NCI-H2196 (cell line): ENCODE measurements at regions not wholly inside any gene's neighbourhood (a gene's known extent, or its start where the extent isn't known, plus 50 kb on each side); places are given as distances from the start of the nearest gene placed in this dataset.
"Not testable (repeated sequence)": the region's sequence is repeated elsewhere in the genome, so short reads cannot be mapped to it uniquely, and the experiment has no call there.

Experiments
- DNase-seq: peaks from one replicate; lab custom pipeline; 2025; ENCODE audit not compliant: unreplicated experiment; lab: John Stamatoyannopoulos, UW

DNA sequence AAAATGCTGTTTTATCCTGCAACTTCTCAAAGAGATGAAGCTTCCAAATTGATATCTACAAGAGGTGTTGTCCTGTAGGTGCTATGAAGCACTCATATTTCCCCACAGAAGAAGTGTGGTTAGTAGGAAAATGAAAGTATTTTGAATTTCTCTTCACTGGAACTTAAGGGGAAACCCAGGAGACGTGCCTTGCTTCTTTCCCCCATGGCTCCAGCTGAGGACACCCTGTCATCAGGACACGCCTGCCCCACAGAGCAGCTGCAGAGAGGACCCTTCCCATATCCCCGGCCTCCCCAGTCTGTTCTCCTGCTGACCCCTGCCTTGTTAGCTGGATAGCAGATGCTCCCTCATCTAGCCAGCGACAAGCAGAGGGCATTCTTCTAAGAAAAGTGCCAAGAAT is 371.3 kb downstream of the COG6 start:
- DNase-seq: no peak

GRCh38 chr13:40028446-40028845 is 373.0 kb downstream of the COG6 start:
- DNase-seq: no peak

DNA sequence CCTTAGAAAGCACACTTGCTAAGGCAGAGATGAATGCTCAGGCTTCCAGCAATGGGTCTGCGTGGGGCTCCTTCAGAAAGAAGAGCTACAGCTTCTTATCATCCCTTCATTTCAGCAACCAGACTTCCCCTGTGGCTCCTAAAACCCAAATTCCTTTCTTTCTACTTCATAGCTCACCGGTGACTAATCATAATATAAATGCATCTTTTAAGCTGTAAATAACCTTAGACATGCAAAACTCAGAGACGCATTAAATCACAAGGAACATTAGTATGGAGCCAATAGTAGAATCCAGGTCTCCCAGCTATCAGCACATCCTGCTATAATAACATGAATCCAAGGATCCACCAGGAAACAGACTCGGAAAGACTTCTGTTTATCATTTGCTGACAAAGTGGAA is 375.6 kb downstream of the COG6 start:
- no peak for DNase-seq

DNA sequence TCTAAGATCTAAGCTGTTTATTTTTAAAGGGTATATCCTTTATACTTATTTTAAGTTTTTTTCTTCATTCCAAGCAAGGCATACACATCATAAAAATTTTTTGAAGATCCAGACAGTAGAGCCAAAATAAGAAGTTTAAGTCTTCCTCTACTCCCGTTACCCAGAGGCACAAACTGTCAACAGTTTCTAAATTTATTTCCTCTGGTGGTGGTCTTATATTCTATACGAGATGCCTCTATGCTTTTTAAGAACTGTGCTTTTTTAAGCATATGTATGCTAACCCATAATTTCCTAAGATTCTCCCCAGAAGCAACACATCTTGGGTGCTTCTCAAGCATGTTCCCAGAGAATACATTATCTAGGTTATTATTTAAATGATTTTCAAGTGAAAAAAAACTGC is 383.6 kb downstream of the COG6 start:
- no peak for DNase-seq

- DNase-seq: no peak
Measured at GRCh38 chr13:40042991-40043390, 387.5 kb downstream of the COG6 start.

- no peak for DNase-seq
Measured at GRCh38 chr13:40043764-40044163, 388.3 kb downstream of the COG6 start.

DNA sequence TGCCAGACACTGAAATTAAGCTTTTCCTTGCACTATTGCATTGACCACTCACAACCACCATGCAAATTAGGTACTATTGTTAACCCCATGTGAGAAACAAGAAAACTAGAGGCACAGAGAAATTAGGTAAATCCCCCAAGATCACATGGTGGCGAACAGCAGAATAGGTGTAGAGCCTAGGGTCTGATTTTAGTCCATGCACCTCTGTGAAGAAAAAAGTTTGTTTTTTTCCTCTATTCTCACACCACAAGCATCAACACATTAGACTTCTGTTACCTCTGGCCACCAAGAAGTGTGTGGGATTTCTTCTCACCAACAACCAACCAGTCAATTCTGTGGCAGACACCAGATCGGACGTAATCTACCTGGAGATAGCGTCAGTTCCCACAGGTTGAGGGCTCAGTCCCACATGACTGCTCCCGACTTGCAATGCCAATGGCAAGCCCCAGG is 391.9 kb downstream of the COG6 start:
- no peak for DNase-seq

GRCh38 chr13:40048551-40048950 is 393.1 kb downstream of the COG6 start:
- no peak for DNase-seq

DNA sequence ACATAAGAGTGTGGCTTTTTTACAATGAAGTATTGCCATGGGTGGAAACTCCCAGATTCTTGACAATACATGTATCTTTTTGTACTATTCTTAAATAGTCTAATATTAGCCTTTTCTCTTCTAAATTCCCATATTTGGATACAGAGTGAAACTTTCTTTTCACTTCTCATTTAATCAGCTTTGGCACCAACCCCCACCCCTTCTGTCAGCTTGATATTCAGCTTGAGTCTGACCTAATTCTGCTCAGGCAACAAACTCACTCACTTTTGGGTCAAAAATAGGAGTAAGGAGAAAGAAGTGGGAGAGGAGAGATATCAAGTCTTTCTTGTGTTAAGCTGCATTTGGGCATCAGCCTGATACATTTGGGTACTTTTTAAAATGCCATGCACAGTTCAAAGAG is 397.5 kb downstream of the COG6 start:
- no peak for DNase-seq

DNA sequence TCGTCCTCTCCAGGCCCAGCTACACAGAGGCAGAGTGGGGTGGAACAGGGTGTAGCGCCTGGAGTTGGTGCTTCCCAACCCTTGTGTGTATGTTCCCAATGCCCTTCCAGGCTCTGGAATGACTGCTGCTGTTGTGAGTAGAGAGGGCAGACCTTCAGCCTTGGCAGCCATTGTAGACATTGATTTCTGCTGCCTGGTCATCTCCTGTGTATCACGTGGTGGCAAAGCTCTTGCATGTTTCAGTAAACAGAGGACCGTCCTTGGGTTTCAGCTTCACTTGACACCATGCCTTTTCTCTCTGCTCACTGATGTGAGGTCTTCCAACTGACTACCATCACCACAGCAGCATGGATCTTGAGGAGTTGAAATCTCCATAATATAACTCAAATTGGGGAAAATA is 397.9 kb downstream of the COG6 start:
- DNase-seq: no peak

DNA sequence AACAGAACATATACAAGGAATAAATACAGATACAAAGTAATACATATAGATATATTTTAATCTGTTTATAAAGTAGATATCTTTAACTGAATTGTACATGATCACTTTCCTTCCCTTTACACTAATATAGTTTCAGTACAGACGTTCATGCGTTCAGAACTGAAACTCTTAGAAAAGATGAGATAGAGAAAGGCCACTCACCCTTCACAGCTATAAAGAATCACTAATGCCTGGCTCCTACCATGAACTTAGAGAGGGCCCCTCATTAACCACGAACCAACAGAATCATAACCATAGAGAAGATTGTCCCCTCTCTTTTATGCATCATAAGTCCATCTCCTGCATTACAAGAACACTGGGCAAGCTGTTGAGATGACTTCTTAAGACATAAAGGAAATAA is 399.0 kb downstream of the COG6 start:
- DNase-seq: not testable (repeated sequence)

GRCh38 chr13:40056898-40057619 is 401.6 kb downstream of the COG6 start:
- DNase-seq: no peak

DNA sequence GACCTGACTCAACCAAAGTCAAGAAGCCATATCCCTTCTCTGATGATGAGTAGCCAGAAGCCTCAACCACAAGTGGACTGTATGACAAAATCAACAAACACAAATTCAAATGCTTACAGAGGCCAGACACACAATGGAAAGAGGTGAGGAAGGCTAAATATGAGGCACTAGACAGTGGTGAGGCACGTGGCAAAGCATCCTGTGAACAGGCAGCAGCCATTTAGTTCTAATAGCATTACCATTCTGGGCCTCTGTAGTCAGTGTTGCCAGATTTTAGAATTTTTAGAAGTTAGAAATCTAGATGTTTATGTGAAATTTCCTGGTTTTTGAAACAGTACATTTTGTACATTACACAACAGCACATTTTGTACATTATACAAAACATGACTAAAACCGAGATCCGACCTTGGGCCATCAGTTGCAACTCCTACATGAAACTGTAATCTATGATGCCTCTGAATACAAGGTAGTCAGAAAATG is 403.3 kb downstream of the COG6 start:
- no peak for DNase-seq

- DNase-seq: no peak
Measured at GRCh38 chr13:40059540-40060232, 404.2 kb downstream of the COG6 start.

DNA sequence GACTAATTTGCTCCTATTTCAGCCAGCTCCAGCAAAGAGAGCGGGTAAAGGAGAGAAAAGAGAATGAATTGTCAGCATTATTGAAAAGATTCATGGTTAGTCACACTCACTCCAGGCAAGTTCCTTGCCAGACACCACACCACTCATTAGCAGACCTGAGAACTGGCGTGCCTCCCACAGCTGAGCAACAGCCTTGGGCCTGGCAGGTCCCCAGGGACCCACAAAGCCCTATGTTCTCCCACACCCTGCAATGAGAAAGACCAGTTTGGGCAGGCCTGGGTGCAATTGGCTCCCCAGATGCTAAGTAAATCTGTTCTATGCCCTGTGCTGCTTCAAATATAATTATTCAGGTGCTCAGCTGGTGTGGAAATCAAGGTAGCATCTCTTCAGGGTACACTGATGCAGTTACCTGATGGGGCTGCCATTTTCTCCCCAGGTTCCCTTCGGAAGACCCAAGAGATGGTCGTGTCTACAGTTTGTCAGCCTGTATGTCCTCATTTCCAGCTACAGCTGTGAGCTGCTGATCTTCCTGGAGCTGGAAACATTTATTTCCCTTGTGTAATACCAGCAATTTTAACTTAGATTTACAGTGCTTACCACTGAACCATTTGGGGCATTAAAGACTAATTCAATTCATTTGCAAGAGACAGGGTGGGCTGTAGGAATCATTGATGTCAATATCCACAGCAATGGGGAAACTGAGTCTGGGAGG is 405.0 kb downstream of the COG6 start:
- no peak for DNase-seq

- DNase-seq: no peak
Measured at GRCh38 chr13:40061466-40062450, 406.3 kb downstream of the COG6 start.

DNA sequence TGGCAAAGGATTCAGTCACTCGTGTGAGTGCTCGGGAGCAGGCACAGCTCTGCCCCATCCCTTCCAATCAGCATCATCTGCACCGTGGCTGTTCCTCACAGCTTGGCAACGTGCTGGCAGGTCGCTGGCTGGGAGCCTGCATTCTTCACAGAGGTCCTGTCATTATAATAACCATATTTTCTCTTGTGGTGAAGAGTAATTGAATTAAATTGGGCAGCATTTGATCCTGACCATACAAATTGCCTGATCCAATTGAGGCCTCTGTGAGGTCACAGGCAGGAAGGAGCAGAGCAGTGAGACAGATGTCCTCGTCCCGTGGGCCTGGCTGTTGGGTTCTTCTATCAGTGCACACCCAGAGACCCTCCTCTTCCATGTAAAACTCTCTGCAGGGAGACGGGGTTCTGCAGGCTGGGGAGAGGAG is 407.8 kb downstream of the COG6 start:
- DNase-seq: no peak

DNA sequence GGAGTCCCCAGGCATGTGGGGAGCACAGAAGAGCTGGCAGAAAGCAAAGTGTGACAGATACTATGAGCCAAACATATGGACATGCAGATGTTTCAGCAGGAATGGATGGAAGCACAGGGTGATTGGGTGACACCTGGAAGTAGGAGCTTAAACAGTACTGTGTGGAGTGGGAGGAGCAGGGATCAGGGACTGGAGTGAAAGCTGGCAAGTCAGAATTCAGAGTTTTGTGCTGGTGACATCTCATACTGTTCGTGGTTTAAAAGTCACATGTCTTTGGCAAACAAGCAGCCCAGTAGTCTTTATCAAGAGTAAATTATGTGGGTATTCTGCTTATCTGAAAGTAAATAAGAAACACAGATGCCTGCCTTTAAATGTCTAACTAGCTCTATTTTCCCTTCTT is 408.2 kb downstream of the COG6 start:
- DNase-seq: no peak

- DNase-seq: no peak
Measured at GRCh38 chr13:40064154-40065097, 409.0 kb downstream of the COG6 start.
